Endothelial cell (in vitro differentiated cells): ENCODE measurements at regions not wholly inside any gene's neighbourhood (a gene's known extent, or its start where the extent isn't known, plus 50 kb on each side); places are given as distances from the start of the nearest gene placed in this dataset.

Source experiments
- DNase-seq: peaks from one replicate; pipeline ENCODE4 v3.0.0; 2021; ENCODE audit warnings: low spot score
- H3K27ac Mint-ChIP-seq: one replicate; pipeline ENCODE4 v1.8.0; 2021; ENCODE audit warnings: mixed read lengths, inconsistent platforms; ENCODE audit not compliant: unreplicated experiment
- H3K27me3 Mint-ChIP-seq: one replicate; pipeline ENCODE4 v1.8.0; 2021; ENCODE audit warnings: mild to moderate bottlenecking, moderate library complexity, mixed read lengths, inconsistent platforms; ENCODE audit not compliant: unreplicated experiment
- H3K36me3 Mint-ChIP-seq: one replicate; pipeline ENCODE4 v1.8.0; 2021; ENCODE audit warnings: mild to moderate bottlenecking, low read depth, mixed read lengths, inconsistent platforms; ENCODE audit not compliant: unreplicated experiment
- H3K4me1 Mint-ChIP-seq: one replicate; pipeline ENCODE4 v1.8.0; 2021; ENCODE audit warnings: mild to moderate bottlenecking, mixed read lengths, inconsistent platforms; ENCODE audit not compliant: unreplicated experiment
- H3K4me3 Mint-ChIP-seq: one replicate; pipeline ENCODE4 v1.8.0; 2021; ENCODE audit warnings: mild to moderate bottlenecking, mixed read lengths, inconsistent platforms; ENCODE audit not compliant: unreplicated experiment
- H3K9me3 Mint-ChIP-seq: one replicate; pipeline ENCODE4 v1.8.0; 2021; ENCODE audit warnings: mixed read lengths, inconsistent platforms; ENCODE audit not compliant: unreplicated experiment
- CTCF ChIP-seq: fragments of 200-600 bp; sonication (generic); IDR thresholded peaks from one replicate; pipeline ENCODE4 v1.5.0; 2021; ENCODE audit warnings: antibody characterized with exemption; ENCODE audit not compliant: unreplicated experiment

- TF ChIP-seq CTCF, result no peak
- no peaks in the 10 kb centered on the region for H3K9me3 Mint-ChIP-seq
- no peak for DNase-seq
Measured at GRCh38 chr3:14352002-14352627, 50.3 kb upstream of the SLC6A6 start.

More at GRCh38 chr3:14352002-14352627, 50.3 kb upstream of the SLC6A6 start:
- no peak overlapping the region for H3K4me3 Mint-ChIP-seq
- no peak overlapping the region for H3K27ac Mint-ChIP-seq
- no peaks in the 10 kb centered on the region for H3K36me3 Mint-ChIP-seq
- peaks cover 3% of the 10 kb centered on the region for H3K27me3 Mint-ChIP-seq
- peaks cover 7% of the 10 kb centered on the region for H3K4me1 Mint-ChIP-seq
